ENCODE measurements at regions not wholly inside any gene's neighbourhood (a gene's known extent, or its start where the extent isn't known, plus 50 kb on each side); places are given as distances from the start of the nearest gene placed in this dataset.

DNA sequence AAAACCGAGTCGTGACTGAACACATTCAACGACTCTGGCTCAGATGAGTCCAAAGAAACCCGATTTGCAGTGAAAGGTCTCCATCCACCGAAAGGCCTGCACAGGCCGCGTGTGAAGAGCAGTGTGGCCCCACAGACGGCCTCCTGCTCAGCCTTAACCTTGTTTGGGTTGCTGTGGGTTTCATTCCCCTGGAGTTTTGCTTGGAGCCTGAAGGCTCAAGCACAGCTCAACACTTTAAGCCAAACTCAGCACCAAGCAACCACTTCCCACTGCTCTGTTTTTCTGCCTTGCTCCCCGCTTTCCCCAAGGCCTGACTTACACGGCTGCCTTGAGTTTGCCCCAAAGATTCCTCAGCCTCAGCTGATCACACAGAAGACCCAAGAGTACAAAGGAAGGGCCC is 398.2 kb upstream of the NFE2L3 start:
- no peak overlapping the region for H3K4me2 ChIP-seq (ENCODE audit: low read length)
- H3K79me2 ChIP-seq (ENCODE audit: insufficient read depth, low read length) = no peaks in the 10 kb centered on the region
- intact Hi-C loops (cut with micrococcal nuclease) = no loop called here
- peaks cover 60% of the 10 kb centered on the region for H3K27me3 ChIP-seq (ENCODE audit: insufficient read depth, low read length)
- H3K27ac ChIP-seq (ENCODE audit: low read depth, low read length) = no peak overlapping the region
- ChIA-PET CTCF (no interaction called here), RAD21 (ENCODE audit: low non-redundant PET in 1 of 2, low total read pairs in 2 of 2, uncharacterized antibody in 2 of 2, unreplicated experiment in 2 of 2) (no interaction called here), POLR2A (no interaction called here)
- BruUV-seq (replicated peaks) = no TSS peak
- no peaks in the 10 kb centered on the region for H3K9me2 ChIP-seq (ENCODE audit: insufficient read depth)
- no peak overlapping the region for H3K4me3 ChIP-seq (replicated peaks in 1 of 2; ENCODE audit: low read depth in 1 of 2, low read length in 2 of 2)
- ATAC-seq (no peak), DNase-seq (ENCODE audit: low read depth, low spot score) (no peak)
- H3K9me3 ChIP-seq (ENCODE audit: control insufficient read depth in 1 of 2, insufficient read depth in 1 of 2, low read depth in 1 of 2, low read length in 2 of 2) = no peaks in the 10 kb centered on the region
- no peaks in the 10 kb centered on the region for H4K20me1 ChIP-seq (ENCODE audit: insufficient read depth)
- no peaks in the 10 kb centered on the region for H3K4me1 ChIP-seq (ENCODE audit: control insufficient read depth in 1 of 2, insufficient read depth in 2 of 2, low read length in 2 of 2)
- TF ChIP-seq ZFX (IDR thresholded peaks at IDR 0.05) = no peak
- no peak for TF ChIP-seq EGR1 (IDR thresholded peaks at IDR 0.05; ENCODE audit: low read depth)
- no peak for TF ChIP-seq RAD21 (IDR thresholded peaks at IDR 0.05; ENCODE audit: low read depth)
- TF ChIP-seq EZH2 (IDR thresholded peaks at IDR 0.05) = no peak
- TF ChIP-seq MAX (IDR thresholded peaks at IDR 0.05) = no peak
- no peak for TF ChIP-seq POLR2A (IDR thresholded peaks at IDR 0.05; ENCODE audit: borderline replicate concordance, extremely low read depth, insufficient read depth, insufficient read length)
- TF ChIP-seq CBX3 (IDR thresholded peaks at IDR 0.05; ENCODE audit: low read depth) = no peak
- no peak for TF ChIP-seq CEBPB (IDR thresholded peaks at IDR 0.05; ENCODE audit: low read depth)
- TF ChIP-seq POLR2AphosphoS5 (IDR thresholded peaks at IDR 0.05; ENCODE audit: low read depth, low read length) = no peak
- no peak for TF ChIP-seq SP1 (IDR thresholded peaks at IDR 0.05; ENCODE audit: low read depth)
- no peak for TF ChIP-seq ELF1 (IDR thresholded peaks at IDR 0.05; ENCODE audit: borderline replicate concordance, low read depth)
- TF ChIP-seq ZNF274 (IDR thresholded peaks at IDR 0.05; ENCODE audit: low read depth, low read length) = no peak
- no peak for TF ChIP-seq JUND (IDR thresholded peaks at IDR 0.05)
- no peak overlapping the region for H2AFZ ChIP-seq (ENCODE audit: low read depth, low read length, poor library complexity, severe bottlenecking)
- no peaks in the 10 kb centered on the region for H3K36me3 ChIP-seq (ENCODE audit: control insufficient read depth in 1 of 2, insufficient read depth in 2 of 2, low read length in 2 of 2)
- no peak overlapping the region for H3K9ac ChIP-seq (ENCODE audit: low read length)

- no peak overlapping the region for H3K4me3 ChIP-seq (replicated peaks in 1 of 2; ENCODE audit: low read depth in 1 of 2, low read length in 2 of 2)
- no peak overlapping the region for H3K4me2 ChIP-seq (ENCODE audit: low read length)
- H3K9me3 ChIP-seq (ENCODE audit: control insufficient read depth in 1 of 2, insufficient read depth in 1 of 2, low read depth in 1 of 2, low read length in 2 of 2) = no peaks in the 10 kb centered on the region
- no peak overlapping the region for H3K9ac ChIP-seq (ENCODE audit: low read length)
- no peaks in the 10 kb centered on the region for H3K4me1 ChIP-seq (ENCODE audit: control insufficient read depth in 1 of 2, insufficient read depth in 2 of 2, low read length in 2 of 2)
- POLR2A ChIA-PET = no interaction called here
- peaks cover 64% of the 10 kb centered on the region for H3K27me3 ChIP-seq (ENCODE audit: insufficient read depth, low read length)
- RAD21 ChIA-PET (ENCODE audit: low non-redundant PET in 1 of 2, low total read pairs in 2 of 2, uncharacterized antibody in 2 of 2, unreplicated experiment in 2 of 2) = no interaction called here
- BruUV-seq (replicated peaks) = no TSS peak
- intact Hi-C loops (cut with micrococcal nuclease) = no loop called here
- no peak overlapping the region for H3K27ac ChIP-seq (ENCODE audit: low read depth, low read length)
- no peak overlapping the region for H2AFZ ChIP-seq (ENCODE audit: low read depth, low read length, poor library complexity, severe bottlenecking)
- no peaks in the 10 kb centered on the region for H3K36me3 ChIP-seq (ENCODE audit: control insufficient read depth in 1 of 2, insufficient read depth in 2 of 2, low read length in 2 of 2)
- ATAC-seq = no peak
- CTCF ChIA-PET = no interaction called here
- no peak for DNase-seq (ENCODE audit: low read depth, low spot score)
- no peaks in the 10 kb centered on the region for H3K79me2 ChIP-seq (ENCODE audit: insufficient read depth, low read length)
- H3K9me2 ChIP-seq (ENCODE audit: insufficient read depth) = no peaks in the 10 kb centered on the region
- no peaks in the 10 kb centered on the region for H4K20me1 ChIP-seq (ENCODE audit: insufficient read depth)
- TF ChIP-seq TCF7L2 (IDR thresholded peaks at IDR 0.05; ENCODE audit: borderline replicate concordance, extremely low read depth, insufficient read depth, insufficient read length) (no peak), CTCF (IDR thresholded peaks at IDR 0.05 in 2 of 3, conservative IDR thresholded peaks at IDR 0.05 in 1 of 3; ENCODE audit: borderline replicate concordance in 1 of 3, insufficient read depth in 1 of 3, low read depth in 2 of 3, low read length in 2 of 3) (no peak), CEBPB (IDR thresholded peaks at IDR 0.05; ENCODE audit: low read depth) (no peak), ZFX (IDR thresholded peaks at IDR 0.05) (no peak), POLR2A (IDR thresholded peaks at IDR 0.05; ENCODE audit: borderline replicate concordance, extremely low read depth, insufficient read depth, insufficient read length) (no peak), ELF1 (IDR thresholded peaks at IDR 0.05; ENCODE audit: borderline replicate concordance, low read depth) (no peak), FOSL1 (IDR thresholded peaks at IDR 0.05; ENCODE audit: low read depth) (no peak), RAD21 (IDR thresholded peaks at IDR 0.05; ENCODE audit: low read depth) (no peak), POLR2AphosphoS5 (IDR thresholded peaks at IDR 0.05; ENCODE audit: low read depth, low read length) (no peak)
- TF ChIP-seq, protein P1, sequence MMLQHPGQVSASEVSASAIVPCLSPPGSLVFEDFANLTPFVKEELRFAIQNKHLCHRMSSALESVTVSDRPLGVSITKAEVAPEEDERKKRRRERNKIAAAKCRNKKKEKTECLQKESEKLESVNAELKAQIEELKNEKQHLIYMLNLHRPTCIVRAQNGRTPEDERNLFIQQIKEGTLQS (IDR thresholded peaks at IDR 0.05) = no peak
- TF ChIP-seq, protein P2, sequence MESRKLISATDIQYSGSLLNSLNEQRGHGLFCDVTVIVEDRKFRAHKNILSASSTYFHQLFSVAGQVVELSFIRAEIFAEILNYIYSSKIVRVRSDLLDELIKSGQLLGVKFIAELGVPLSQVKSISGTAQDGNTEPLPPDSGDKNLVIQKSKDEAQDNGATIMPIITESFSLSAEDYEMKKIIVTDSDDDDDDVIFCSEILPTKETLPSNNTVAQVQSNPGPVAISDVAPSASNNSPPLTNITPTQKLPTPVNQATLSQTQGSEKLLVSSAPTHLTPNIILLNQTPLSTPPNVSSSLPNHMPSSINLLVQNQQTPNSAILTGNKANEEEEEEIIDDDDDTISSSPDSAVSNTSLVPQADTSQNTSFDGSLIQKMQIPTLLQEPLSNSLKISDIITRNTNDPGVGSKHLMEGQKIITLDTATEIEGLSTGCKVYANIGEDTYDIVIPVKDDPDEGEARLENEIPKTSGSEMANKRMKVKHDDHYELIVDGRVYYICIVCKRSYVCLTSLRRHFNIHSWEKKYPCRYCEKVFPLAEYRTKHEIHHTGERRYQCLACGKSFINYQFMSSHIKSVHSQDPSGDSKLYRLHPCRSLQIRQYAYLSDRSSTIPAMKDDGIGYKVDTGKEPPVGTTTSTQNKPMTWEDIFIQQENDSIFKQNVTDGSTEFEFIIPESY (IDR thresholded peaks at IDR 0.05; ENCODE audit: extremely low read depth, insufficient replicate concordance, low read length) = no peak
These were observed 397.7 kb upstream of the NFE2L3 start for GRCh38 chr7:25754333-25754732.

All from HCT116 (cell line).